Spleen (tissue), 7 donors: ENCODE measurements at regions not wholly inside any gene's neighbourhood (a gene's known extent, or its start where the extent isn't known, plus 50 kb on each side); places are given as distances from the start of the nearest gene placed in this dataset.

Experiments used
- POLR2AphosphoS5 ChIP-seq, 3 donors: sonication (generic); formaldehyde crosslinking; IDR thresholded peaks; one replicate each; pipeline ENCODE4 v1.5.1; 2017; ENCODE audit warnings: antibody characterized with exemption in 3 of 3
- TF ChIP-seq, protein P1 (sequence below), 11 experiments: fragments of 200-600 bp in 7 of 11; fragments of 450-650 bp in 4 of 11; sonication (generic) in 4 of 11; IDR thresholded peaks in 8 of 11; conservative IDR thresholded peaks in 3 of 11; 1 replicate in 7 of 11; 2 replicates in 4 of 11; pipeline versions ENCODE4 v1.4.0 to v1.8.0; 2016 to 2021; ENCODE audit warnings: antibody characterized with exemption in 11 of 11, inconsistent platforms in 4 of 11, mild to moderate bottlenecking in 1 of 11
- donor health status: DM: no; HTN: no; CAD: no; lungs with moderate emphysema.
- donor health status: DM: no; HTN: no; CAD: no.
- donor health status: DM: no; HTN: no; CAD: no.

- no peak for TF ChIP-seq POLR2AphosphoS5 (IDR thresholded peaks at IDR 0.05)
- TF ChIP-seq, protein P1, sequence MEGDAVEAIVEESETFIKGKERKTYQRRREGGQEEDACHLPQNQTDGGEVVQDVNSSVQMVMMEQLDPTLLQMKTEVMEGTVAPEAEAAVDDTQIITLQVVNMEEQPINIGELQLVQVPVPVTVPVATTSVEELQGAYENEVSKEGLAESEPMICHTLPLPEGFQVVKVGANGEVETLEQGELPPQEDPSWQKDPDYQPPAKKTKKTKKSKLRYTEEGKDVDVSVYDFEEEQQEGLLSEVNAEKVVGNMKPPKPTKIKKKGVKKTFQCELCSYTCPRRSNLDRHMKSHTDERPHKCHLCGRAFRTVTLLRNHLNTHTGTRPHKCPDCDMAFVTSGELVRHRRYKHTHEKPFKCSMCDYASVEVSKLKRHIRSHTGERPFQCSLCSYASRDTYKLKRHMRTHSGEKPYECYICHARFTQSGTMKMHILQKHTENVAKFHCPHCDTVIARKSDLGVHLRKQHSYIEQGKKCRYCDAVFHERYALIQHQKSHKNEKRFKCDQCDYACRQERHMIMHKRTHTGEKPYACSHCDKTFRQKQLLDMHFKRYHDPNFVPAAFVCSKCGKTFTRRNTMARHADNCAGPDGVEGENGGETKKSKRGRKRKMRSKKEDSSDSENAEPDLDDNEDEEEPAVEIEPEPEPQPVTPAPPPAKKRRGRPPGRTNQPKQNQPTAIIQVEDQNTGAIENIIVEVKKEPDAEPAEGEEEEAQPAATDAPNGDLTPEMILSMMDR (IDR thresholded peaks at IDR 0.05 in 8 of 11, conservative IDR thresholded peaks at IDR 0.05 in 3 of 11): no peak
Measured at GRCh38 chr12:113667676-113668356, 196.1 kb upstream of the LHX5 start.
